HT-29 (cell line): ENCODE measurements at regions not wholly inside any gene's neighbourhood (a gene's known extent, or its start where the extent isn't known, plus 50 kb on each side); places are given as distances from the start of the nearest gene placed in this dataset.

ENCODE experiments used
- DNase-seq: peaks from one replicate; pipeline ENCODE4 v3.0.0-alpha.2; 2015; ENCODE audit warnings: low spot score

DNA sequence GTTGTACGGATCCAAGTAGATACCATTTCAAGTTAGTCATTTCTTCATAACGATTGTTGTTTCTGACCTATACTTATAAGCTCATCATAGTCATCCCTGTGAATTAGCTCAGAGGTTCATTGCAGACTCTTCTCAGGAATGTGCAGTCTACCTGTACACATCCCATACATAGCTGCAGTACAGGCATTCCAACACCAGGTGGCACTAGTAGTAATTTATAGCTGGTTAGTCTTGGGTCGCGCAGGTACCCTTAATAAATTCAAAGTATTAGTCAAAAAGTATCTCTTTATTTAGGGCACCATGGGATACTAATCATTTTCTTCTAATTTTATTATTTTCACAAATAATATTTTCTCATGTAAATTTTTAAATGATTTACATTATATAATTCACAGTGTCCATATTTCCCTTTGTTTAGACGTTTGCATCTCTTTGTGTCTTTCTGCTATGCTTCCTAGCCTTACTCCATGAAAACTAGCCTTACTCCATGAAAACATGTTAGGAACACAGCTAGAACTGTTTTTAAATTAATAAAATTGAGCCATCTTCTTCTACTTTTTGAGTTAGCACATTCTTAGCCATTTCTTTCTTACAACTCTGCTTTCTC lies 128.6 kb upstream of the FAM83B start:
- DNase-seq, result peak; percentile 97

DNA sequence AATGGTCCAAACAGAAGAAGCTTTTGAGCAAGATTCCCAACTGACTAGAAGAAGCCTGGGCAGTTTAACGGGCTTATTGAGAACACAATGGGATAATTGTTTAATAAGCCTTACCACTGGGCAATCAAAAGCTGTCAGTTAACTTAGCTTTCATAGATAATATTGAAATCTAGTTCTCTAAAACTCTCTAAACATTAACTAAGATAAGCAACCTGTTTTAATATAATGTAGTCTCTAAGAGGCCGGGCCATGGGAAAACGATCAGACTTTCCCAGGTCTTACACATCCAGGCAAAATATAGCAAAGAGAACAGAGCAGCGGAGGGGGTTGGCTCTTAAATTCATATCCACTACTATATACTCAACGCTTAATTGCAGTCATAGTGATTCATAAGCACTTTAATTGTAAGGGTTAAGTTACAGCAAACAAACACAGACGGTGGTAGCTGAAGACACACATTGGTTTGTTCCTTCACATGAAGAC lies 128.0 kb upstream of the FAM83B start:
- peak; percentile 86 for DNase-seq

GRCh38 chr6:54719131-54719530 lies 127.4 kb upstream of the FAM83B start:
- DNase-seq, result no peak

- DNase-seq, result no peak
Observed at GRCh38 chr6:54719633-54720032, 126.9 kb upstream of the FAM83B start.

DNA sequence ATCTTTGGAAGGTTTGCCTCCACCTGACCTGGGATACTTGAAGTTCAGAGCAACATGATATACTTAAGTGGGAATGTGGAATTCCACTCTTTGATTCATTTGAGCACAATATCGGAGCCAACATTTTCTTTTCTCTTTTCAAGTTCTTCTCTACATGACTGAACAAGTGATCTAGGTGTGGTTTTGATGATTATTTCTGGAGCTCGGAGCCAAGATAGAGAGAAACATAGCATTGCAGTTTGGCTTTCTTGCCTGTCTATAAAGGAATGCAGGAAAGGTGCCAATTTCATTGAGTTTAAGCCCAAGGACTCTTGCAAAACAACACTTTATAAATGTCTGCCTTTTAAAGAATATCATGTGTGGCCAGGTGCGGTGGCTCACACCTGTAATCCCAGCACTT lies 124.2 kb upstream of the FAM83B start:
- no peak for DNase-seq

GRCh38 chr6:54729716-54730115 lies 116.9 kb upstream of the FAM83B start:
- no peak for DNase-seq

GRCh38 chr6:54730767-54731630 lies 115.6 kb upstream of the FAM83B start:
- peak; percentile 83 for DNase-seq

DNA sequence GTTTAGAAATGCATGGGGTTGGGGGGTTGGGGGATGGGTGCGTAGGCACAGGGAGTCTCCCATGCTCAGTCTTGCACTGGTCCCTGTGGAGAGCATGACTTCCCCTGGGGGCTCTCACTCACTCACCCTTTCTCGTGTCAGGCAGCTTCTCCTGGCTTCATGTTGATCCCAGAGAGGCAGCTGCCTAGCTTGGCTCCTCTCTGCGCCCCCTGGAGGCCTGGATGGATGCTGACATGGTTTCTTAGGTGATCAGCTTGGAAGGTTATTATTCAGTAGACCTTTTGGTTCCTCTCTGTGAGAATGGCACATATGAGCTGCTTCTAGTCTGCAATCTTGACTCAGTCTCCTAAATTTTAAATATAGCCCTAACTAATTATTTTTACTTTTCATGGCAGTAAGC lies 109.3 kb upstream of the FAM83B start:
- DNase-seq, result no peak

GRCh38 chr6:54747955-54748354 lies 98.6 kb upstream of the FAM83B start:
- DNase-seq, result no peak

DNA sequence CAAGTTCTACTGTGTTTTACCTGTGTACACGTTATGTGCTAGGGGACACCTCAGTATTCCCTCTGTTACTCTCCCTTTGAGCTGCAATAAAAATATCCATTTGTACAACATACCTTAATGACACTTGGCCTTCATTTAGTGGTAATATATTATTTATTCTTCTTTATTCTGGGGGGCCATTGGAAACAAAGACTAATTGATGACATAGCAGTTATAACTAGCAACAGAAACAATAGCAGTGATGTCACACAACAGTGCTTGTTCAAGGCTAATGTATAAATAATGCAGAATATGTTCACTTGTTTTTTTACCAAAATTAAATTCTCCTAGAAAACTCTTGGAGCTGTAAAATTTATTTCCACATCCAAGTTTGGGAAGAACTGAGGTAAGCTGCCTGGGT lies 92.2 kb upstream of the FAM83B start:
- DNase-seq, result no peak

DNA sequence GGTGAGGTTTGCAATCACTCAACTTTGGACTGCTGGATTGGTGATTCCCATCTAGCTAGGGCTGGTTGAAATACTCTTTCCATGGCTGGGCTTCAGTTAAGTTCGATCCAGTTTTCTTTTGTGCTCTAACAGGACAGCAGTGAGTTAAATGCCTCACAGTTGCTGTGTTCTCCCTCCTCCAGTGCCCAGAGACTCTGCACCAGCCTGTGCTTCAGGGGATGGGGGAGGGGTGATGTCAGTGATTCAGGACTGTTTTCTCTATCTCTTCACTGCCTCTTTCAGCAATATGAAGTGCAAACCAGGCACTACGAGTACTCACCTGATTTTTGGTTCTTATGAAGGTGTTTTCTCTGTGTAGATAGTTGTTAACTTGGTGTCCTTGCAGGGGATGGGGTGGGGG lies 88.2 kb upstream of the FAM83B start:
- DNase-seq, result no peak

DNA sequence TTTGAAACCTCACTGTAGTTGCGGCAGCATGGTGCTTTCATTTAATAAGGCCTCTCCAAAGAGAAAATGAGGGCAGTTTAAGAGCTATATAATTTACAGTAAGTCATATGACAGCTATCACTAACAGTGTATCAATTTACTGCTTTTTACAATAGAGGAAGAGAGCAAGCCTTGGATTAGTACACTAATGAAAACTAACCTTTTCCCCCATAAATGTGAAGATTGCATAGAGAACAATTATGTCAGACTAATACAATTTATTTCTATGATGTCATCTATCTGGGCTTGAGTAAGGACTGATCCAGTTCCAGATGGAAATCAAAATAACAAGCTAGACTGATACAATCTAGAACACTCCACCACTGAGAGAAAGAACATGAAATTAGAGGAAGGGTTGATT lies 78.1 kb upstream of the FAM83B start:
- no peak for DNase-seq

DNA sequence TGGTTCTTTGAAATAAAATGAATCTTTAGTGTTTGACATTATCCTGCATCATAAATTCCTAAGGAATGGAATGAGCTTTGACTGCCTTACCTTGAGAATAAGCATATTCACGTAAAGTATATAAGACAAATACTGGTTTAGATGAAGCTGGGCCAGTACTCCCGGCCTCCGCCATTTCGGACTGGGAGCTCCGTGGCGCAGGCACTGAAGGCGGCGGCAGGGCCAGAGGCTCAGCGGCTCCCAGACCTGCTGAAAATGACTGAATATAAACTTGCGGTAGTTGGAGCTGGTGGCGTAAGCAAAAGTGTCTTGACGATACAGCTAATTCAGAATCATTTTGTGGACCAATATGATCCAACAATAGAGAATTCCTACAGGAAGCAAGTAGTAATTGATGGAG lies 76.2 kb upstream of the FAM83B start:
- DNase-seq, result no peak

- no peak for DNase-seq
Observed at GRCh38 chr6:54771968-54772367, 74.6 kb upstream of the FAM83B start.

GRCh38 chr6:54772610-54773009 lies 74.0 kb upstream of the FAM83B start:
- DNase-seq, result no peak

DNA sequence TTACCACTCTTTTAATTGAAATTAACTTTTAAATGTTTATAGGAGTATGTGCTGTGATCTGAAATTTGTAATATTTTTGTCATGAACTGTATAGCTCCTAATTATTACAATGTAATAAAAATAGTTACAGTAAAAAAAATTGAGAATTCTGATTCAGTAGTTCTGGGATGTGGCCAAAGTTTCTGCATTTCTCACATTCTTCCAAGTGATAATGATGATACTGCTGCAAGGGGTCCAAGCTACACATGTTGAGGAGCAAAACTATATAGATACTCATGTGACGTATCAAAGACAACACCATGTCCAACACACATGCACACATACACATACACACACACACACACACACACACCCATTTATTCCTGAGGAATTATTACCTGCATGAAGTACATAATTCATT lies 71.0 kb upstream of the FAM83B start:
- DNase-seq, result no peak

DNA sequence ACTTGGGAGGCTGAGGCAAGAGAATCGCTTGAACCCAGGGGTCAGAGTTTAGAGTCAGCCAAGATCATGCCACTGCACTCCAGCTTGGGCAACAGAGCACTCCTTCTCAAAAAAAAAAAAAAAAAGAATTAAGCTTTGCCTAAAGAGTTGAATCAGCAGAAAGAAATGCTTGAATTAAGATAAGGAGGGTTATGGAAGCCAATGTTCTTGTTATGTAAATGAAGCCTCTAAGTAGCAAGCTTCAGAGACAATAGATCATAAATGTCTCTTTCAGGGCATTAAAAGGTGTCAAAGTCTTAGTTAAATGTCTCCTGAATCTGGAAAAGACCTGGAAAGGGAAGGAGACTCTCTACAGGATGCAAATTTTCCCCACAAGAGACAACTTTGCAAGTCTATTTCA lies 69.7 kb upstream of the FAM83B start:
- DNase-seq, result no peak

GRCh38 chr6:54778731-54779130 lies 67.8 kb upstream of the FAM83B start:
- no peak for DNase-seq

DNA sequence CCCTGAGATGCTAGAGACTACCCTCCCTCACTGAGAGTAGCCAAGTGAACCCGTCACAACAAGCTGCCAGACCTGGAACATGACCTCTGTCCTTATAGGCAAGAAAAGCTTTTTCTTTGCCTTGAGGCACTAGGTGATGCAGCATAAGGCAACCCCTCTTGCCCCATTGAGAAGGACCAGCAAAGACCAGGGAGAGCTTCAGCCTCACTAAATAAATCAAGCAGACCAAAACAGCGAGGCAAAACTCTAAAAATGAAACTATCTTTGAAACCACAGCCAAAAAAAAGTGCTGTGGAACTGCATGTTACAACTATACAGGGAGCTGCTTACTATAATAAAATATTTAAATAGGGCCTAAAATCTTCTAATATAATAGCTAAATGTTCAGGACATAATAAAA lies 62.6 kb upstream of the FAM83B start:
- DNase-seq, result no peak

DNA sequence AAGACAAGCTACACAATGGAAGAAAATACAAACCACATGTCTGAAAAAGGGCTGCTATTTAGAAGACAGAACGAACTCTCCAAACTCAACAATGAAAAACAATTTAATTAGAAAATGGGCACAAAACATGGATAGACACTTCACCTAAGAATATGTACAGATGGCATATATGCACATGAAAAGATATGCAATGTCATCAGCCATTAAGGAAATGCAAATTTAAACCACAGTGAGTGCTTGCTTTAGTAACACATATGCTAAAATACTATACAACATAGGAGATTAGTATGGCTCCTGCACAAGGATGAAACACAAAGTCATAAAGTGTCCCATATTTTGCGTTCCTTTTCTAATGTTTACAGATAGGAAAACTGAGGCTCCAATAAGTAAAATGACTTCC lies 60.4 kb upstream of the FAM83B start:
- DNase-seq, result no peak

GRCh38 chr6:54787825-54788224 lies 58.7 kb upstream of the FAM83B start:
- DNase-seq, result no peak
